HEK293 (cell line): ENCODE measurements at regions not wholly inside any gene's neighbourhood (a gene's known extent, or its start where the extent isn't known, plus 50 kb on each side); places are given as distances from the start of the nearest gene placed in this dataset.

ENCODE experiments used
- CTCF ChIP-seq: fragments of 450-650 bp; formaldehyde crosslinking; IDR thresholded peaks from 2 replicates; pipeline ENCODE4 v1.5.1; 2016; ENCODE audit warnings: missing biosample characterization, missing genetic modification characterization
- SCRT1 ChIP-seq: fragments of 450-650 bp; formaldehyde crosslinking; IDR thresholded peaks from 2 replicates; pipeline ENCODE4 v1.5.1; 2016; ENCODE audit warnings: missing biosample characterization, missing genetic modification characterization, borderline replicate concordance
- ZBTB17 ChIP-seq: fragments of 450-650 bp; formaldehyde crosslinking; IDR thresholded peaks from 2 replicates; pipeline ENCODE4 v1.5.1; 2016; ENCODE audit warnings: missing biosample characterization, missing genetic modification characterization
- ZFP41 ChIP-seq: fragments of 450-650 bp; formaldehyde crosslinking; IDR thresholded peaks from 2 replicates; pipeline ENCODE4 v1.5.1; 2016; ENCODE audit warnings: missing biosample characterization, missing genetic modification characterization, borderline replicate concordance
- ZNF24 ChIP-seq: fragments of 450-650 bp; formaldehyde crosslinking; IDR thresholded peaks from 2 replicates; pipeline ENCODE4 v1.5.1; 2016; ENCODE audit warnings: missing biosample characterization, missing genetic modification characterization
- ZNF362 ChIP-seq: fragments of 450-650 bp; formaldehyde crosslinking; IDR thresholded peaks from 2 replicates; pipeline ENCODE4 v1.5.1; 2016; ENCODE audit warnings: missing biosample characterization, missing genetic modification characterization
- ZNF585B ChIP-seq: fragments of 450-650 bp; formaldehyde crosslinking; IDR thresholded peaks from 2 replicates; pipeline ENCODE4 v1.5.1; 2016; ENCODE audit warnings: missing biosample characterization, missing genetic modification characterization
- ZNF600 ChIP-seq: fragments of 450-650 bp; formaldehyde crosslinking; IDR thresholded peaks from 2 replicates; pipeline ENCODE4 v1.5.1; 2016; ENCODE audit warnings: missing biosample characterization, missing genetic modification characterization

GRCh38 chr11:56909563-56909962 is 79.2 kb upstream of the OR5AK2 start:
- TF ChIP-seq ZNF24 (tag by site-specific recombination) (no peak), ZFP41 (tag by site-specific recombination) (no peak), SCRT1 (tag by site-specific recombination) (no peak), ZBTB17 (tag by site-specific recombination) (no peak), ZNF362 (tag by site-specific recombination) (no peak), ZNF600 (tag by site-specific recombination) (no peak), CTCF (no peak), ZNF585B (tag by site-specific recombination) (no peak)
